ENCODE measurements at regions not wholly inside any gene's neighbourhood (a gene's known extent, or its start where the extent isn't known, plus 50 kb on each side); places are given as distances from the start of the nearest gene placed in this dataset.

DNA sequence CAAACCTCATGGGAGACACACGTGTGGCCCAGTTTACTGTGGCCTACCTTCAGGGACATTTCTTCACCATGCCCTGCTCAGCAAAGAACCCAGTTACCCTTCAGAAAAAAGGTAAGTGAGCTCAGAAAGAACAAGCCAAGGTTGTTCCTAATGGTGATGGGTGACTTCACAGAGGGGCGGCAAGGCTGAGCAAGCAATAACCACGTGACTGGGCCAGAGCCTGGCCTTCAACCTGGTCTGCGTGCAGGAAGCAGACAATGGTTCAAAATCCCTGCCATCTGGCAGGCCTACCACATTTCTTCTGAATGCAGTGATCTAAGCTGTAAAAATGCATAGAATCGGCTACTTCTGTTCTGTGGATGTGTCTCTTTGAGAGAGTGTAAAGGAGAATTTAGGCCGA is 115.5 kb upstream of the CST7 start:
- no peak for DNase-seq
- no peak for ATAC-seq
- intact Hi-C loops (cut with DNase I, micrococcal nuclease), result no loop called here
- Histone ChIP-seq H3K4me1 (ENCODE audit: low read depth) (no peaks in the 10 kb centered on the region), H3K9me3 (no peaks in the 10 kb centered on the region), H3K4me3 (no peak overlapping the region), H3K36me3 (ENCODE audit: low read depth) (no peaks in the 10 kb centered on the region)
- TF ChIP-seq, protein P1, sequence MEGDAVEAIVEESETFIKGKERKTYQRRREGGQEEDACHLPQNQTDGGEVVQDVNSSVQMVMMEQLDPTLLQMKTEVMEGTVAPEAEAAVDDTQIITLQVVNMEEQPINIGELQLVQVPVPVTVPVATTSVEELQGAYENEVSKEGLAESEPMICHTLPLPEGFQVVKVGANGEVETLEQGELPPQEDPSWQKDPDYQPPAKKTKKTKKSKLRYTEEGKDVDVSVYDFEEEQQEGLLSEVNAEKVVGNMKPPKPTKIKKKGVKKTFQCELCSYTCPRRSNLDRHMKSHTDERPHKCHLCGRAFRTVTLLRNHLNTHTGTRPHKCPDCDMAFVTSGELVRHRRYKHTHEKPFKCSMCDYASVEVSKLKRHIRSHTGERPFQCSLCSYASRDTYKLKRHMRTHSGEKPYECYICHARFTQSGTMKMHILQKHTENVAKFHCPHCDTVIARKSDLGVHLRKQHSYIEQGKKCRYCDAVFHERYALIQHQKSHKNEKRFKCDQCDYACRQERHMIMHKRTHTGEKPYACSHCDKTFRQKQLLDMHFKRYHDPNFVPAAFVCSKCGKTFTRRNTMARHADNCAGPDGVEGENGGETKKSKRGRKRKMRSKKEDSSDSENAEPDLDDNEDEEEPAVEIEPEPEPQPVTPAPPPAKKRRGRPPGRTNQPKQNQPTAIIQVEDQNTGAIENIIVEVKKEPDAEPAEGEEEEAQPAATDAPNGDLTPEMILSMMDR (IDR thresholded peaks at IDR 0.05), result no peak

DNA sequence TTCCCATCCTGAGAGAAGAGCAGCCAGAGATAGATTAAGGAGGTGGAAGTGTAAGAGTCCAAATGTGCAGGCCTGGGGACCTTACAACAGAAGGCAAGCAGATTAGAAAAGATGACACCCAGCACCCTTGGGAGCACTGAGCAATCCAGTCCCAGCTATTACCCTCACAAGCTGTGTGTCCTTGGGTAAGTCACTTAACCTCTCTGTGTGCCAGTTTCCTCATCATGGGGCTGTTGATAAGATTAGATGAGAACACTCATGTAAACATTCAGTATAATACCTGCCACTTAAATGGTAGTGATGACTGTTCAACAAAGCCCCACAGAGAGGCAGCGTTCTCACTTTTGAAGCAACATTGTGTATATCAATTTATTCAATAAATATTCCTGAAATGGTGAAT is 114.8 kb upstream of the CST7 start:
- no peaks in the 10 kb centered on the region for H3K36me3 ChIP-seq (ENCODE audit: low read depth)
- DNase-seq, result no peak
- intact Hi-C loops (cut with DNase I, micrococcal nuclease), result no loop called here
- H3K9me3 ChIP-seq, result no peaks in the 10 kb centered on the region
- H3K4me1 ChIP-seq (ENCODE audit: low read depth), result no peaks in the 10 kb centered on the region
- ATAC-seq, result no peak
- no peak overlapping the region for H3K4me3 ChIP-seq
- TF ChIP-seq, protein P1 (IDR thresholded peaks at IDR 0.05), result no peak

DNA sequence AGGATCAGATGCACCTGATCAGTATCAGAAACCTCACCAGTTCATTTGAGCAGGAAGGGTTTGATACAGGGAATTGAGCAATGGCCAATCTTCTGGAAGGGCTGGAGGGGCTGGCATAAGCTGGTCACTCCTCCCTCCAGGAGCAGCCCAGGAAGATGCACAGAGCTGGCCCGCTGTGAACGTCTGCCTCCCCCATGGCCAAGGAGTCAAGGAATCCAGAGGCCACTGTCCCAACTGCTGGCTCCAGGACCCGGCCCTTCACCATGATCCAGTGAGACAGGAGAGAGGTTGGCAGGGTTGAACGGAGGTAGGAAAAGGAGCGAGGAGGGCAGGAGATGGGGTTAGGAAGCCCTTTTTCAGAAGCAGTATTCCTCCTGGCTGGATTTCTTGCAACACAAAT is 113.9 kb upstream of the CST7 start:
- TF ChIP-seq, protein P1 (IDR thresholded peaks at IDR 0.05), result no peak
- intact Hi-C loops (cut with DNase I, micrococcal nuclease), result no loop called here
- H3K36me3 ChIP-seq (ENCODE audit: low read depth), result no peaks in the 10 kb centered on the region
- no peak overlapping the region for H3K4me3 ChIP-seq
- DNase-seq (no peak), ATAC-seq (no peak)
- H3K9me3 ChIP-seq, result no peaks in the 10 kb centered on the region
- H3K4me1 ChIP-seq (ENCODE audit: low read depth), result no peaks in the 10 kb centered on the region

DNA sequence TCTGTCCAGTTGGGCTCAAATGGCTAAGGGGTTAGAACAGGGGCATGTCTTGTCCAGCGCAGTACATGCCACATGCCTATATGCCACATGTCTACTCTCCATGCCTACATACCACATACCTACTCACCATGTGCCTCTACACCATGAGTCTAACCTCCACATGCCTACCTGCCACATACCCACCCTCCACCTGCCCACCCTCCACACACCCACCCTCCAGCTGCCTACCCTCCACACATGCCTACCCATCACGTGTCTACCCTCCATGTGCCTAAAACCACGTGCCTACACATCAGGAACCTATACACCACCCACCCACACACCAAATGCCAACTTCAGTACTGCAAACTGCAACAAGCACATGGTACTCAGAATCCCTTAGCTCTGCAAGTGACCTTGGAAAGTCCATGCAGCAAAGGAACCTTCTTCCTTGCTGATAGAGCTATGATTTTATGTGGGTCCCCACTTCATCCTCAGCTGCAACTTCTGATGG is 113.0 kb upstream of the CST7 start:
- no peak overlapping the region for H3K4me3 ChIP-seq
- no peaks in the 10 kb centered on the region for H3K9me3 ChIP-seq
- TF ChIP-seq, protein P1 (IDR thresholded peaks at IDR 0.05), result no peak
- DNase-seq (no peak), ATAC-seq (no peak)
- no peaks in the 10 kb centered on the region for H3K4me1 ChIP-seq (ENCODE audit: low read depth)
- H3K36me3 ChIP-seq (ENCODE audit: low read depth), result no peaks in the 10 kb centered on the region
- intact Hi-C loops (cut with DNase I, micrococcal nuclease), result no loop called here

DNA sequence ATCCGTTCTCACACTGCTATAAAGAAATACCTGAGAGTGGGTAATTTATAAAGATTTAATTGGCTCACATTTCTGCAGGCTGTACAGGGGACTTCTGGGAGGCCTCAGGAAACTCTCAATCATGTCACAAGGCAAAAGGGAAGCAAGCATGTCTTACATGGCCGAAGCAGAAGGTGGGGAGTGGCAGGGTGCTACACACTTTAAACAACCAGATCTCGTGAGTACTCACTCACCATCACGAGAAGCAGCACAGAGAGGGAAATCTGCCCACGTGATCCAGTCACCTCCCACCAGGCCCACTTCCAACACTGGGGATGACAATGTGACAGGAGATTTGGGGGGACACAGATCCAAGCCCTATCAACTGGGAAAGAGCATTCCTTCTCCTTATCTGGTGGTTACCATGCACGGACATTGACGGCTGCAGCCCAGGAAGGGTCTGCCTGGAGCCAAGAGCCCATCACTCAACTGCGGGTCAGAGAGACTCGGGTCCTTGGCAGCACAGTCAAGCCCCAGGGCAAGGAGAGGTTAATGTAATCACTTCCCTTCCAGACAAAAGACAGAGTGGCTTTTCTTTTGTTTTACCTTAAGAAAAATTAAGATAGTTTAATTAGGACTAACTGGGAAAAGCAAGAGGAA is 112.3 kb upstream of the CST7 start:
- no peak for ATAC-seq
- no peak for DNase-seq
- Histone ChIP-seq H3K36me3 (ENCODE audit: low read depth) (no peaks in the 10 kb centered on the region), H3K4me3 (no peak overlapping the region), H3K9me3 (no peaks in the 10 kb centered on the region), H3K4me1 (ENCODE audit: low read depth) (no peaks in the 10 kb centered on the region)
- intact Hi-C loops (cut with DNase I, micrococcal nuclease), result no loop called here
- TF ChIP-seq, protein P1 (IDR thresholded peaks at IDR 0.05), result no peak

Measured in mucosa of descending colon (tissue), 3 donors.